ENCODE measurements at regions not wholly inside any gene's neighbourhood (a gene's known extent, or its start where the extent isn't known, plus 50 kb on each side); places are given as distances from the start of the nearest gene placed in this dataset.
"Not testable (repeated sequence)": the region's sequence is repeated elsewhere in the genome, so short reads cannot be mapped to it uniquely, and the experiment has no call there.

GRCh38 chr3:177460047-177460446 lies 262.8 kb upstream of the TBL1XR1 start:
- Mint-ChIP-seq H3K4me1 (peaks cover 0 to 4% (median 0%) of the 10 kb centered on the region in 3 donors), H3K9me3 (no peaks in the 10 kb centered on the region), H3K4me3 (no peak overlapping the region), H3K36me3 (no peaks in the 10 kb centered on the region), H3K27ac (no peak overlapping the region), H3K27me3 (no peaks in the 10 kb centered on the region)

DNA sequence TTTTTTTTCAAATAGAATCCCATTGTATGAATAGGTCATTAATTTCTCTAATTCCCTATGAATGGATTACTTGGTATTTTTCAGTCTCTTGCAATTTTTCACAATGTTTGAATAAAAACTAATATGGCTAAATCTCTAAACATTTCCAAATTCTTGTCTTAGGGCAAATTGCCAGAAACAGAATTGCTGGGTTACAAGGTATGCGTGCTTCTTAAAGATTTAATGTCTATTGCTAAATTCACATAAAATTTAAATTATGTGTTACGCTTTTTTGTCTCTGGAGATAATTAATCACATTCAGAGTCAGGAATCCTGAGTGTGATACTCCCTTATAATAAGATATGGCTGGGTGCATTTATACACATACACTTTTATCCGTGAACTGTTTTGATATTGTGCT lies 264.5 kb upstream of the TBL1XR1 start:
- Mint-ChIP-seq H3K4me1 (peaks cover 0 to 5% (median 1%) of the 10 kb centered on the region in 3 donors), H3K27me3 (no peaks in the 10 kb centered on the region), H3K36me3 (no peaks in the 10 kb centered on the region), H3K27ac (no peak overlapping the region), H3K9me3 (no peaks in the 10 kb centered on the region), H3K4me3 (no peak overlapping the region)

DNA sequence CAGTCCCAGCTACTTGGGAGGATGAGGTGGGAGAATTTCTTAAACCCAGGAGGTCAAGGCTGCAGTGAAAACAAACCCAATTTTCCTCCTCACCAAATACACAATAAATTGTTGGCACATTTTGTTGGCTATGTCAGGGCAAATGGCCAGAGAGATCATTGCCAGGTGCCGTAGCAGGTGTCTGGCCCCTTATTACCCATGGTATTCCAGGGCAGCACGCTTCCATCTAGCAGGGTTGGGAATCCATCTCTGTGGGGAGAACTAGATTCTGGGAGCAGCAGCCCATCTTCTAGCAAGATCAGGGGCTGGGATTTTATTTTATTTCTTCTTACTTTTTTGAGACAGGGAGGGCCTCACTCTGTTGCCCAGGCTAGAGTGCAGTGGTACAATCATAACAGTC lies 266.1 kb upstream of the TBL1XR1 start:
- not testable (repeated sequence) for H3K4me3 Mint-ChIP-seq, H3K9me3 Mint-ChIP-seq, H3K27ac Mint-ChIP-seq, H3K4me1 Mint-ChIP-seq, H3K27me3 Mint-ChIP-seq, H3K36me3 Mint-ChIP-seq

DNA sequence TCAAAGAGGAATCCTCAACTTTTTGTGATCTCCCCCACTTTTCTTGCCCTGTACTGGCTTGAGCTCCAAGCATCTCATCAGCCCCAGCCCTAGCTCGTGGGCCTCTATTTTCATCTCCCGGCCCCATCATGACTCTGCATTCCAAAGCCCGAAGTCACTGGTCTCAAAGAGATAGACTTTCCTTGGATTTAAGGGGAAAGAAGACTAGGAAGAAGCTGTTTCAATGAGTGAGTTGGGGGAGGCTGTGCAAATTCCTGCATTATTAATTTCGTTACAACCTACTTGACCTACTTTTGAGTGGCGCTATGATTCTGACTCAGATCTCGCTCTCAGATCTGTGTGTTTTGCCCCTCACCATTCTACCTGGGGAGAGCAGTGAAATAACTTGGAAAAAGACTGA lies 266.6 kb upstream of the TBL1XR1 start:
- Mint-ChIP-seq H3K27ac (no peak overlapping the region), H3K9me3 (no peaks in the 10 kb centered on the region), H3K4me1 (peaks cover 0 to 5% (median 1%) of the 10 kb centered on the region in 3 donors), H3K27me3 (no peaks in the 10 kb centered on the region), H3K36me3 (no peaks in the 10 kb centered on the region), H3K4me3 (no peak overlapping the region)

DNA sequence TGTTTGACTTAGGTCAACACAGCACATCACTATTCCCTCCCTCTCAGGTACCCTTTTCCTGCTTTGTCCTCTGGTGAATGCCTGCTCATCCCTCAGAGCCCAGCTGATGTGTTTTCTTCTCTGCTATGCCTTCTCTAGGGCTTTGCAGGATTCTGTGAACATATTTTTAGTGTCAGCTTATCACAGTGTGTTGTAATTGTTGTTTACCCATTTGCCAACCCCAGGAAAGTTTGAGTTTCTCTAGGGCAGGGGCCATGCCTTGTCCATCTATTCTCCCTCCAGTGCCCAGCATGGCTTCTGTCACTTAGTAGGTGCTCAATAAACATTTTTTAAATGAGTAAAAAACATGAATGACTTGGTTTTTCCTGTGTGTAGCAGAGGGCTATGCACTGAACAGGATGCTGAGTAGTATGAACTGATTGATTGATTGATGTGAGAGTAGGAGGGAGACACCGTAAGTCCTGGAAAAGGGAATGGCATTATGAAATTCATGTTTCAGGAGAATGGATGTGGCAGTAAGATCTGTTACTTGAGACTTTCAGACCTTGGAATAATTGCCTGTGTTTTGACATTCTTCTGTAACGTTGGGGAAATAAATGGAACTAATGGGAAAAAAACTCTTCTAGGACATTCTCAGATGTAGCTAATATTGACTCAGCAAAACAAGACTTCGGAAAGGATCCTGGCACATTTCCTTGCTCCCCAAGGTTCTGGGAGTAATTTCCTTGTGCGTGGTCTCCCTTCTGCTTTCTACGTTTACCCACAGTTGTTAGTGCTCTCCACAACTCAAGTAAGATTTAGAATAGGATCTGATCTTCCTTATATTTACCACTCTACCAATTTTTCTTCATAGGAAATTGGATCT lies 267.3 kb upstream of the TBL1XR1 start:
- peaks cover 0 to 5% (median 1%) of the 10 kb centered on the region in 3 donors for H3K4me1 Mint-ChIP-seq
- no peaks in the 10 kb centered on the region for H3K9me3 Mint-ChIP-seq
- no peaks in the 10 kb centered on the region for H3K27me3 Mint-ChIP-seq
- no peaks in the 10 kb centered on the region for H3K36me3 Mint-ChIP-seq
- no peak overlapping the region for H3K4me3 Mint-ChIP-seq
- H3K27ac Mint-ChIP-seq = no peak overlapping the region

DNA sequence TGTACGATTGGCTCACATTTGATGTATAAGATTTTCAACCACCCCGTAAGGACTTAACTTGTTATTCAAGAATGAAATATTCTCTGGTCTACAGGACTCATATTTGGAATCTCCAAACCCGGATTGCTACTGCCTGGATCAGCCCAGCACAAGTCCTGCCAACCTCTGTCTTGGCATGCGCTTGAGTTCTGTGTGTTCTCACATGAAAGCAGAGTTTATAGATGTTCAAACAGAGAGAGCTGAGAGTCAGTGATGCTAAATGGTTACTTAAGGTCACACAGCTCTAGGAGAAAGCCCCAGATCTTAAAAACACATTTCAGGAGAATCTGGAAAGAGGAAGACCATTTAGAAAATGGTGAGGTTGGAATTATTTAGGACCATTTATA lies 268.0 kb upstream of the TBL1XR1 start:
- Mint-ChIP-seq H3K9me3 (no peaks in the 10 kb centered on the region), H3K36me3 (no peaks in the 10 kb centered on the region), H3K4me1 (peaks cover 0 to 5% (median 1%) of the 10 kb centered on the region in 3 donors), H3K27ac (no peak overlapping the region), H3K4me3 (no peak overlapping the region), H3K27me3 (no peaks in the 10 kb centered on the region)

DNA sequence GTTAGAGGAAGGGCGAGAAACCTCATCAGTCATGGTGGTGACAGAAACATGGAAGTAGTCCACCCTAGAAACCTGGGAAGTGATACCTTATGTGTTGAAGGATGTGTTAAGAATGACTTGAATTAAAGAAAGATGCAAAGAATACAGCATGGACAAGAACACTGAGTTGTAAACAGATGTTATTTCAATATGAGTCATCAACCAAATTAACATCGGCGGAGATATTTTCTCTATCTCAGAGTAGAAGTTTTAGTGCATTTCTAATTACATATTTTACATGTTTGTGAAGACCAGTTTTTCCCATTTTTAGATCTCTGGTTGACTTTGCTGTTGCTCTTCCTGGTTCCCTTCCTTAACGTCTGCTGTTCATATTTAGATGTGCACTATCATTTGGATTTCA lies 268.8 kb upstream of the TBL1XR1 start:
- no peak overlapping the region for H3K27ac Mint-ChIP-seq
- no peaks in the 10 kb centered on the region for H3K9me3 Mint-ChIP-seq
- no peak overlapping the region for H3K4me3 Mint-ChIP-seq
- no peaks in the 10 kb centered on the region for H3K27me3 Mint-ChIP-seq
- H3K4me1 Mint-ChIP-seq = peaks cover 0 to 5% (median 1%) of the 10 kb centered on the region in 3 donors
- H3K36me3 Mint-ChIP-seq = no peaks in the 10 kb centered on the region

GRCh38 chr3:177466622-177467021 lies 269.3 kb upstream of the TBL1XR1 start:
- H3K4me1 Mint-ChIP-seq, H3K27ac Mint-ChIP-seq, H3K4me3 Mint-ChIP-seq, H3K36me3 Mint-ChIP-seq, H3K9me3 Mint-ChIP-seq, H3K27me3 Mint-ChIP-seq: not testable (repeated sequence)

DNA sequence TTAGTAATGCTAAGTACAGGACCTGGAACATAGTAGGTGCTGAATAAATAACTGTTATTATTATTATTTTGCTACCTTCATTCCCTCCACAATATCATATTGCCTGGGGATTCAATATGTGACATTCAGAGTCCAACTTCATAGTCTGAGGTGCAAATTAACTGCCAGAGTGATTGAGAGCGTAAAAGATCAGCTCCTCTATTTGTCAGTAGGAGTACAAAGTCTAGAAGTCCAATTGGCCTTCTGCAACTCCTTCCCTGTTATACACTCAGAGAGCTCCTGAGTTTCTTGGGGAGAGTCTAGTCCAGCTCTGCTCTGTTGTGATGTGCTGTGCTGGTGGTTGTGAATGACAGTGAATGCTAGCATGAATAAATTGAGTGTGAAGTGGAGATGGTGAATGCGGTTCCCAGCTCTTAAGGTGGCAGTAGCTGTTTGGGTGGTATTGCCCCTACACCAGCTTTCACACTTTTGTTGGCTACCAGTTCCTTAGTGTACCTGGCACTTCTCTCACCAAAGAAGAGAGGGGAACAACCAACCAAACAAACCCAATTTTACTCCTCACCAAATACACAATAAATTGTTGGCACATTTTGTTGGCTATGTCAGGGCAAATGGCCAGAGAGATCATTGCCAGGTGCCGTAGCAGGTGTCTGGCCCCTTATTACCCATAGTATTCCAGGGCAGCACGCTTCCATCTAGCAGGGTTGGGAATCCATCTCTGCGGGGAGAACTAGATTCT lies 270.1 kb upstream of the TBL1XR1 start:
- peaks cover 3% of the 10 kb centered on the region for H3K36me3 Mint-ChIP-seq

GRCh38 chr3:177468331-177468730 lies 271.0 kb upstream of the TBL1XR1 start:
- no peak overlapping the region for H3K27ac Mint-ChIP-seq
- no peaks in the 10 kb centered on the region for H3K9me3 Mint-ChIP-seq
- H3K36me3 Mint-ChIP-seq = peaks cover 3% of the 10 kb centered on the region
- H3K27me3 Mint-ChIP-seq = no peaks in the 10 kb centered on the region
- H3K4me3 Mint-ChIP-seq = no peak overlapping the region
- H3K4me1 Mint-ChIP-seq = peaks cover 0 to 3% (median 1%) of the 10 kb centered on the region in 3 donors

More for the DNA sequence above, 270.1 kb upstream of the TBL1XR1 start:
- no peaks in the 10 kb centered on the region for H3K27me3 Mint-ChIP-seq
- peaks cover 0 to 5% (median 1%) of the 10 kb centered on the region in 3 donors for H3K4me1 Mint-ChIP-seq
- H3K9me3 Mint-ChIP-seq = no peaks in the 10 kb centered on the region
- H3K27ac Mint-ChIP-seq = no peak overlapping the region
- no peak overlapping the region for H3K4me3 Mint-ChIP-seq

DNA sequence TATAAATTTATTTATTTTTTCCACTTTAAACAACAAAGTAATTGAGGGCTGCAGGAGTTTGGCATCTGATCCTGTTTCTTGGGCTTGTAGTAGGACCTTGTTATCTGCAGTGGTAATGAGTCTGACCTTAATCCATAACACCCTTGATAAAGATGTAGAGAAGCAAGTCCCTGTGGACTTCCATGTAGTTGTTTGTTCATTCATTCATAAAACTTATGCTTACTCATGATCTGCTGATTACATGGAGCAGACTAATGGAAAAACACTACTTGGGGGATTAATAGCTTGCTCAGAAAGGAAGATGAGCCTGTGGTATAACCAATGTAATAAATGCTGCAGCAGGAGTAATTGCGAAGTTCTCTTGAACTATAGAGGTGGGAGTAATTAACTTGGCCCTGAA lies 271.5 kb upstream of the TBL1XR1 start:
- no peaks in the 10 kb centered on the region for H3K27me3 Mint-ChIP-seq
- H3K36me3 Mint-ChIP-seq = peaks cover 3% of the 10 kb centered on the region
- H3K4me1 Mint-ChIP-seq = peaks cover 0 to 3% (median 1%) of the 10 kb centered on the region in 3 donors
- no peak overlapping the region for H3K27ac Mint-ChIP-seq
- no peaks in the 10 kb centered on the region for H3K9me3 Mint-ChIP-seq
- no peak overlapping the region for H3K4me3 Mint-ChIP-seq

GRCh38 chr3:177469216-177469615 lies 271.9 kb upstream of the TBL1XR1 start:
- H3K4me3 Mint-ChIP-seq = no peak overlapping the region
- H3K27ac Mint-ChIP-seq = no peak overlapping the region
- peaks cover 3% of the 10 kb centered on the region for H3K36me3 Mint-ChIP-seq
- H3K27me3 Mint-ChIP-seq = no peaks in the 10 kb centered on the region
- no peaks in the 10 kb centered on the region for H3K9me3 Mint-ChIP-seq
- peaks cover 0 to 3% (median 1%) of the 10 kb centered on the region in 3 donors for H3K4me1 Mint-ChIP-seq

GRCh38 chr3:177470197-177470941 lies 273.1 kb upstream of the TBL1XR1 start:
- H3K27me3 Mint-ChIP-seq = no peaks in the 10 kb centered on the region
- H3K4me1 Mint-ChIP-seq = peaks cover 0 to 1% (median 0%) of the 10 kb centered on the region in 3 donors
- H3K36me3 Mint-ChIP-seq = peaks cover 3% of the 10 kb centered on the region
- no peak overlapping the region for H3K27ac Mint-ChIP-seq
- H3K9me3 Mint-ChIP-seq = no peaks in the 10 kb centered on the region
- H3K4me3 Mint-ChIP-seq = no peak overlapping the region

DNA sequence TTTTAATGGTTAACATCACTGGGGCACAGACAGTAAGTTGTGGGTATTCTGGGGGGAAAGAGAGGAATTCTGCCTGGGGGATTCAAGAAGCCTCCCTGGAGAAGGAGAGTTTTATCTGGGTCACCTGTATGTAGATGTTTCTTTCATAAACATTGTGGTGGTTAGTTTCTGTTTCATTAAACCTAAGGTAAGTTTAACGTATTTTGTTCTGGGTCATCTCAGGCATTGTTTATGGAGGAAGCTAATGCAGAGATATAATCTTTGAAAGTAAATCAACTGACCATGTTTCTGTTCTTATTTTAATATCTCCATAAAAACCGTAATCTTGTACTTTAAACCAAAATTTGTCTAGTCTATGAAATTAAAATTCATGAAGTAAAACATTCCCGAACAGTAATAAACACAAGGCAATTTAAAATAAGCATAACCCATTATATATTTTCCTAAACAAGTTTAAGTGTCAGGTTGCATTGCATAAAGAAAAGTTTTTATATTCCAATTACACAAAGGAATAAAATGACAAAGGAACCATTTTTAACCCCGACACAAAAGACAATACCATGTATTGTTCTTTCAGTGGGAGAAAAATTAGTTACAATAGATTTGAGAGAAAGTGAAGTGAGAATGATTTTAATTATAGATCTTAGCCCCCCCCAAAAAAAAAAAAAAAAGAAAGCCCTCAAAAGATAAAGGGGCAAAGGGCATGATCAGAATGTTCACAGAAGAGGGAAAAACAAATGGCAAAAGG lies 274.6 kb upstream of the TBL1XR1 start:
- no peak overlapping the region for H3K4me3 Mint-ChIP-seq
- no peaks in the 10 kb centered on the region for H3K27me3 Mint-ChIP-seq
- no peak overlapping the region for H3K27ac Mint-ChIP-seq
- H3K36me3 Mint-ChIP-seq = peaks cover 3% of the 10 kb centered on the region
- no peaks in the 10 kb centered on the region for H3K4me1 Mint-ChIP-seq
- no peaks in the 10 kb centered on the region for H3K9me3 Mint-ChIP-seq

GRCh38 chr3:177473184-177473583 lies 275.9 kb upstream of the TBL1XR1 start:
- no peak overlapping the region for H3K4me3 Mint-ChIP-seq
- no peaks in the 10 kb centered on the region for H3K27me3 Mint-ChIP-seq
- H3K27ac Mint-ChIP-seq = no peak overlapping the region
- H3K4me1 Mint-ChIP-seq = no peaks in the 10 kb centered on the region
- no peaks in the 10 kb centered on the region for H3K9me3 Mint-ChIP-seq
- peaks cover 3% of the 10 kb centered on the region for H3K36me3 Mint-ChIP-seq

All from IgD-negative memory B cell (primary cell).